PC-9 (cell line): ENCODE measurements at regions not wholly inside any gene's neighbourhood (a gene's known extent, or its start where the extent isn't known, plus 50 kb on each side); places are given as distances from the start of the nearest gene placed in this dataset.

Source experiments
- EZH2 ChIP-seq: fragments of 200-600 bp; sonication (generic); IDR thresholded peaks from 2 replicates; pipeline ENCODE4 v1.8.0; 2017; ENCODE audit warnings: antibody characterized with exemption, low read depth
- TF ChIP-seq, protein P1 (sequence below): fragments of 200-600 bp; sonication (generic); conservative IDR thresholded peaks from 2 replicates; pipeline ENCODE4 v1.6.1; 2017; ENCODE audit warnings: mixed run types, antibody characterized with exemption, mild to moderate bottlenecking, moderate library complexity

DNA sequence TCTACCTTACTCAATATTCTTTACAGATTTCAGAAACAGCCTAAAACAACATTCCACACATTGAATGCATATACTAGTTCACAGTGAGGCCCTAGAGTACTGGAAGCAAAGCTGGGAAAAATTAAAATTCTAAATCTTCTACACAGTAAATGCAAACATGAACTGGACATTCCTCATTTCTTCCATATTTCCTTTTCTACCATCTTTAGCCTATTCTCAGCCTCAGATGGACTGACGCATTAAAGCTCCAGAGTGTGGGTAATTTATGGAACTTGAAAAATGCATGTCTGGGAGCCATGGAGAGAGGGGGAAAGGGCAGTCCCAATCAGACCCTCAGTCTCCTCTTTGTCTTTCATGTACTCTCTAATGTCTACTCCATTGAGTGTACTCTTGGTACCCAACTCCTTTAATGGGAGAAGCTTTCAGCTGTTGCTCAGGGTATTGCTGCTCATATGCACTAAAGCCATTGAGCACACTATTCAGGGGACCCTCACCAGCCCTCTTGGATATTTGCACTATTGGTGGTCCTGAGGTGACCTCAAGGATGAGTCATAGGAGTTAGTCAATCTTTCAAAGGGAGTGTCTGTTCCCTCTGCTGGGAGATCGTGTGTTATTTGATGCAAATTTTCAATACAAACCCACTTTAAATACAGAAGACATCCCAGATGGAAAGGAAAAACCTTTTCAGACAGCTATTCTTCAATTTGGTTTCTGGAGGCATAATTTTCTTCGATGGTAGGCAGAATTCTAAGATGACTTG is 83.3 kb upstream of the KCNJ15 start:
- TF ChIP-seq EZH2, result no peak
- TF ChIP-seq, protein P1, sequence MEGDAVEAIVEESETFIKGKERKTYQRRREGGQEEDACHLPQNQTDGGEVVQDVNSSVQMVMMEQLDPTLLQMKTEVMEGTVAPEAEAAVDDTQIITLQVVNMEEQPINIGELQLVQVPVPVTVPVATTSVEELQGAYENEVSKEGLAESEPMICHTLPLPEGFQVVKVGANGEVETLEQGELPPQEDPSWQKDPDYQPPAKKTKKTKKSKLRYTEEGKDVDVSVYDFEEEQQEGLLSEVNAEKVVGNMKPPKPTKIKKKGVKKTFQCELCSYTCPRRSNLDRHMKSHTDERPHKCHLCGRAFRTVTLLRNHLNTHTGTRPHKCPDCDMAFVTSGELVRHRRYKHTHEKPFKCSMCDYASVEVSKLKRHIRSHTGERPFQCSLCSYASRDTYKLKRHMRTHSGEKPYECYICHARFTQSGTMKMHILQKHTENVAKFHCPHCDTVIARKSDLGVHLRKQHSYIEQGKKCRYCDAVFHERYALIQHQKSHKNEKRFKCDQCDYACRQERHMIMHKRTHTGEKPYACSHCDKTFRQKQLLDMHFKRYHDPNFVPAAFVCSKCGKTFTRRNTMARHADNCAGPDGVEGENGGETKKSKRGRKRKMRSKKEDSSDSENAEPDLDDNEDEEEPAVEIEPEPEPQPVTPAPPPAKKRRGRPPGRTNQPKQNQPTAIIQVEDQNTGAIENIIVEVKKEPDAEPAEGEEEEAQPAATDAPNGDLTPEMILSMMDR, result no peak
